DND-41 (cell line): ENCODE measurements at regions not wholly inside any gene's neighbourhood (a gene's known extent, or its start where the extent isn't known, plus 50 kb on each side); places are given as distances from the start of the nearest gene placed in this dataset.
A peak's percentile ranks its signal among the peaks of the same experiment; 100 is the strongest.

Experiments used
- ATAC-seq: fragments of 200-7000 bp; cut with Tn5 transposase; 3 replicates; pipeline ENCODE4 v1.9.1; 2021; ENCODE audit warnings: low read depth; ENCODE audit not compliant: insufficient read depth
- DNase-seq: peaks from one replicate; pipeline ENCODE4 v3.0.0-alpha.2; 2020
- H2AFZ ChIP-seq: 2 replicates; pipeline ENCODE4 v1.6.0; 2012; ENCODE audit warnings: low read depth, low read length
- H3K27ac ChIP-seq: 2 replicates; pipeline ENCODE4 v1.5.1; 2012; ENCODE audit warnings: low read length, inconsistent platforms
- H3K27me3 ChIP-seq: fragments of 200-600 bp; sonication (generic); 2 replicates; pipeline ENCODE4 v1.6.0; 2012; ENCODE audit warnings: low read length, mild to moderate bottlenecking, inconsistent platforms; ENCODE audit not compliant: insufficient read depth, poor library complexity
- H3K36me3 ChIP-seq: 2 replicates; pipeline ENCODE4 v1.5.1; 2012; ENCODE audit warnings: low read length, inconsistent platforms; ENCODE audit not compliant: insufficient read depth
- H3K4me1 ChIP-seq: 2 replicates; pipeline ENCODE4 v1.5.1; 2012; ENCODE audit warnings: mild to moderate bottlenecking, low read length; ENCODE audit not compliant: insufficient read depth
- H3K4me2 ChIP-seq: 2 replicates; pipeline ENCODE4 v1.6.0; 2012; ENCODE audit warnings: mild to moderate bottlenecking, moderate library complexity, low read length, inconsistent platforms; ENCODE audit not compliant: insufficient read depth
- H3K4me3 ChIP-seq, 2 experiments: fragments of 200-600 bp in 1 of 2; shearing (Covaris generic) in 1 of 2; 2 replicates each; pipeline ENCODE4 v1.5.1; 2012 to 2016; ENCODE audit warnings: inconsistent platforms in 2 of 2, low read length in 2 of 2, mild to moderate bottlenecking in 2 of 2, low read depth in 1 of 2, moderate library complexity in 1 of 2
- H3K79me2 ChIP-seq: 2 replicates; pipeline ENCODE4 v1.6.0; 2012; ENCODE audit warnings: low read length, inconsistent platforms; ENCODE audit not compliant: insufficient read depth
- H3K9ac ChIP-seq: 2 replicates; pipeline ENCODE4 v1.6.0; 2012; ENCODE audit warnings: low read depth, mild to moderate bottlenecking, inconsistent platforms, low read length, moderate library complexity
- H3K9me3 ChIP-seq: 2 replicates; pipeline ENCODE4 v1.5.1; 2012; ENCODE audit warnings: low read length, moderate library complexity, mild to moderate bottlenecking, inconsistent platforms; ENCODE audit not compliant: insufficient read depth, severe bottlenecking
- H4K20me1 ChIP-seq: 2 replicates; pipeline ENCODE4 v1.6.0; 2012; ENCODE audit warnings: low read length; ENCODE audit not compliant: insufficient read depth
- CTCF ChIP-seq: IDR thresholded peaks from 2 replicates; pipeline ENCODE4 v1.5.1; 2012; ENCODE audit warnings: borderline replicate concordance, low read length, moderate library complexity, mild to moderate bottlenecking; ENCODE audit not compliant: poor library complexity, severe bottlenecking; ENCODE audit errors: extremely low read depth
- EZH2 ChIP-seq: IDR thresholded peaks from 3 replicates; pipeline ENCODE4 v1.6.1; 2012; ENCODE audit warnings: borderline replicate concordance, low read depth, mild to moderate bottlenecking, moderate library complexity, low read length, inconsistent platforms; ENCODE audit not compliant: severe bottlenecking

- TF ChIP-seq CTCF (no peak), EZH2 (no peak)
- Histone ChIP-seq H3K79me2 (no peaks in the 10 kb centered on the region), H3K27me3 (peaks cover 2% of the 10 kb centered on the region), H3K9me3 (no peaks in the 10 kb centered on the region), H2AFZ (no peak overlapping the region), H3K4me2 (no peak overlapping the region), H3K4me3 (no peak overlapping the region), H3K4me1 (no peaks in the 10 kb centered on the region), H3K36me3 (no peaks in the 10 kb centered on the region), H4K20me1 (no peaks in the 10 kb centered on the region), H3K27ac (no peak overlapping the region), H3K9ac (no peak overlapping the region)
- DNase-seq (peak; percentile 7), ATAC-seq (no peak)
These were observed 282.6 kb downstream of the IRF8 start for GRCh38 chr16:86181526-86181925.

GRCh38 chr16:86184185-86184584 lies 285.2 kb downstream of the IRF8 start:
- no peaks in the 10 kb centered on the region for H3K4me1 ChIP-seq
- DNase-seq (no peak), ATAC-seq (no peak)
- no peak overlapping the region for H3K9ac ChIP-seq
- no peak for TF ChIP-seq CTCF
- TF ChIP-seq EZH2 = no peak
- peaks cover 9% of the 10 kb centered on the region for H3K27me3 ChIP-seq
- no peak overlapping the region for H3K4me3 ChIP-seq
- H3K27ac ChIP-seq = no peak overlapping the region
- H3K36me3 ChIP-seq = no peaks in the 10 kb centered on the region
- H3K4me2 ChIP-seq = no peak overlapping the region
- H2AFZ ChIP-seq = no peak overlapping the region
- H4K20me1 ChIP-seq = no peaks in the 10 kb centered on the region
- no peaks in the 10 kb centered on the region for H3K9me3 ChIP-seq
- no peaks in the 10 kb centered on the region for H3K79me2 ChIP-seq

- no peak for DNase-seq
- H3K4me3 ChIP-seq = no peak overlapping the region
- no peaks in the 10 kb centered on the region for H3K36me3 ChIP-seq
- no peaks in the 10 kb centered on the region for H3K4me1 ChIP-seq
- H2AFZ ChIP-seq = no peak overlapping the region
- H3K79me2 ChIP-seq = no peaks in the 10 kb centered on the region
- H3K9ac ChIP-seq = no peak overlapping the region
- TF ChIP-seq CTCF (no peak), EZH2 (no peak)
- ATAC-seq = no peak
- peaks cover 9% of the 10 kb centered on the region for H3K27me3 ChIP-seq
- no peaks in the 10 kb centered on the region for H3K9me3 ChIP-seq
- no peak overlapping the region for H3K27ac ChIP-seq
- H3K4me2 ChIP-seq = no peak overlapping the region
- no peaks in the 10 kb centered on the region for H4K20me1 ChIP-seq
These were observed 286.1 kb downstream of the IRF8 start for GRCh38 chr16:86185089-86185488.

GRCh38 chr16:86186313-86186712 lies 287.4 kb downstream of the IRF8 start:
- Histone ChIP-seq H2AFZ (no peak overlapping the region), H3K9ac (no peak overlapping the region), H4K20me1 (no peaks in the 10 kb centered on the region), H3K4me2 (no peak overlapping the region), H3K4me1 (no peaks in the 10 kb centered on the region), H3K36me3 (no peaks in the 10 kb centered on the region), H3K4me3 (no peak overlapping the region), H3K79me2 (no peaks in the 10 kb centered on the region), H3K27me3 (peaks cover 14% of the 10 kb centered on the region), H3K9me3 (no peaks in the 10 kb centered on the region), H3K27ac (no peak overlapping the region)
- ATAC-seq (no peak), DNase-seq (no peak)
- no peak for TF ChIP-seq CTCF
- no peak for TF ChIP-seq EZH2
